UCSD-AML1 (cell line): ENCODE measurements at regions not wholly inside any gene's neighbourhood (a gene's known extent, or its start where the extent isn't known, plus 50 kb on each side); places are given as distances from the start of the nearest gene placed in this dataset.
"Not testable (repeated sequence)": the region's sequence is repeated elsewhere in the genome, so short reads cannot be mapped to it uniquely, and the experiment has no call there.

Source experiments
- DNase-seq: peaks from one replicate; lab custom pipeline; 2025; ENCODE audit not compliant: unreplicated experiment; lab: John Stamatoyannopoulos, UW

GRCh38 chr4:30538794-30539193 lies 181.4 kb upstream of the PCDH7 start:
- no peak for DNase-seq

- no peak for DNase-seq
Measured at GRCh38 chr4:30543057-30543456, 177.1 kb upstream of the PCDH7 start.

GRCh38 chr4:30553151-30553550 lies 167.0 kb upstream of the PCDH7 start:
- DNase-seq = no peak

- no peak for DNase-seq
Measured at GRCh38 chr4:30553706-30554105, 166.5 kb upstream of the PCDH7 start.

GRCh38 chr4:30555775-30556174 lies 164.4 kb upstream of the PCDH7 start:
- no peak for DNase-seq

GRCh38 chr4:30559481-30559880 lies 160.7 kb upstream of the PCDH7 start:
- no peak for DNase-seq

GRCh38 chr4:30586850-30587249 lies 133.3 kb upstream of the PCDH7 start:
- DNase-seq = peak; percentile 3

GRCh38 chr4:30589669-30590068 lies 130.5 kb upstream of the PCDH7 start:
- DNase-seq = not testable (repeated sequence)

- no peak for DNase-seq
Measured at GRCh38 chr4:30600246-30601017, 119.7 kb upstream of the PCDH7 start.

- no peak for DNase-seq
Measured at GRCh38 chr4:30601070-30601865, 118.9 kb upstream of the PCDH7 start.

GRCh38 chr4:30605616-30606190 lies 114.5 kb upstream of the PCDH7 start:
- DNase-seq = no peak

GRCh38 chr4:30610361-30610760 lies 109.8 kb upstream of the PCDH7 start:
- DNase-seq = no peak

GRCh38 chr4:30614771-30615170 lies 105.4 kb upstream of the PCDH7 start:
- no peak for DNase-seq

- DNase-seq = no peak
Measured at GRCh38 chr4:30616942-30617646, 103.1 kb upstream of the PCDH7 start.

- no peak for DNase-seq
Measured at GRCh38 chr4:30617836-30618235, 102.3 kb upstream of the PCDH7 start.

GRCh38 chr4:30619679-30620078 lies 100.5 kb upstream of the PCDH7 start:
- no peak for DNase-seq

- no peak for DNase-seq
Measured at GRCh38 chr4:30620711-30621110, 99.5 kb upstream of the PCDH7 start.

GRCh38 chr4:30630431-30630830 lies 89.7 kb upstream of the PCDH7 start:
- DNase-seq = no peak

- DNase-seq = no peak
Measured at GRCh38 chr4:30632751-30633150, 87.4 kb upstream of the PCDH7 start.

GRCh38 chr4:30641345-30641744 lies 78.8 kb upstream of the PCDH7 start:
- no peak for DNase-seq

GRCh38 chr4:30642567-30642966 lies 77.6 kb upstream of the PCDH7 start:
- no peak for DNase-seq
